C4-2B (cell line): ENCODE measurements at regions not wholly inside any gene's neighbourhood (a gene's known extent, or its start where the extent isn't known, plus 50 kb on each side); places are given as distances from the start of the nearest gene placed in this dataset.

ENCODE experiments used
- CTCF ChIP-seq: fragments of 450-650 bp; conservative IDR thresholded peaks from 2 replicates; pipeline ENCODE4 v1.5.1; 2017; ENCODE audit warnings: mild to moderate bottlenecking
- ZFX ChIP-seq: fragments of 450-650 bp; IDR thresholded peaks from 2 replicates; pipeline ENCODE4 v1.6.1; 2017

GRCh38 chr11:134955281-134955680 is 543.2 kb upstream of the B3GAT1 start:
- TF ChIP-seq CTCF (no peak), ZFX (no peak)
